SK-N-SH (cell line): ENCODE measurements at regions not wholly inside any gene's neighbourhood (a gene's known extent, or its start where the extent isn't known, plus 50 kb on each side); places are given as distances from the start of the nearest gene placed in this dataset.

Experiments used
- CTCF ChIP-seq: fragments of 200-600 bp; sonication (generic); IDR thresholded peaks from 2 replicates; pipeline ENCODE4 v1.6.1; 2017; ENCODE audit warnings: antibody characterized with exemption, mild to moderate bottlenecking, moderate library complexity
- ELF1 ChIP-seq: IDR thresholded peaks from 2 replicates; pipeline ENCODE4 v1.4.0; 2012
- EP300 ChIP-seq, 2 experiments: IDR thresholded peaks; 2 replicates each; pipeline versions ENCODE4 v1.4.0 to v1.6.1; 2012; ENCODE audit warnings: borderline replicate concordance in 1 of 2, low read depth in 1 of 2, low read length in 1 of 2
- JUND ChIP-seq: IDR thresholded peaks from 2 replicates; pipeline ENCODE4 v1.4.0; 2012
- NRF1 ChIP-seq: IDR thresholded peaks from 2 replicates; pipeline ENCODE4 v1.6.1; 2012; ENCODE audit warnings: low read depth, mild to moderate bottlenecking, low read length
- PBX3 ChIP-seq: IDR thresholded peaks from 2 replicates; pipeline ENCODE4; 2012
- POLR2AphosphoS5 ChIP-seq: IDR thresholded peaks from 2 replicates; pipeline ENCODE4 v1.6.1; 2012; ENCODE audit warnings: low read depth, low read length
- RAD21 ChIP-seq: IDR thresholded peaks from 2 replicates; pipeline ENCODE4 v1.6.1; 2012; ENCODE audit warnings: mild to moderate bottlenecking, low read length
- RFX5 ChIP-seq: IDR thresholded peaks from 2 replicates; pipeline ENCODE4 v1.6.1; 2012; ENCODE audit warnings: mild to moderate bottlenecking, improper control_type of control experiment, low read length
- TAF1 ChIP-seq: IDR thresholded peaks from 2 replicates; pipeline ENCODE4 v1.6.1; 2012; ENCODE audit warnings: low read depth, mild to moderate bottlenecking, low read length, moderate library complexity, borderline replicate concordance
- USF1 ChIP-seq: IDR thresholded peaks from 2 replicates; pipeline ENCODE4 v1.4.0; 2012; ENCODE audit warnings: low read depth, borderline replicate concordance

- TF ChIP-seq CTCF (no peak), PBX3 (no peak), NRF1 (no peak), RFX5 (no peak), POLR2AphosphoS5 (no peak), RAD21 (no peak), EP300 (IDR thresholded peaks at IDR 0.05; ENCODE audit: borderline replicate concordance in 1 of 2, low read depth in 1 of 2, low read length in 1 of 2) (no peak), USF1 (no peak), TAF1 (no peak), JUND (no peak), ELF1 (no peak)
Observed at GRCh38 chr12:84033162-84033561, 879.4 kb downstream of the SLC6A15 start.
